Testis (tissue), 2 donors: ENCODE measurements at regions not wholly inside any gene's neighbourhood (a gene's known extent, or its start where the extent isn't known, plus 50 kb on each side); places are given as distances from the start of the nearest gene placed in this dataset.
"Not testable (repeated sequence)": the region's sequence is repeated elsewhere in the genome, so short reads cannot be mapped to it uniquely, and the experiment has no call there.

Source experiments
- POLR2A ChIP-seq: fragments of 450-650 bp; IDR thresholded peaks from one replicate; pipeline ENCODE4 v1.6.1; 2017; ENCODE audit warnings: antibody characterized with exemption, mild to moderate bottlenecking, moderate library complexity
- TF ChIP-seq, protein P1 (sequence below), 3 experiments: fragments of 450-650 bp in 2 of 3; fragments of 200-600 bp in 1 of 3; sonication (generic) in 1 of 3; IDR thresholded peaks; one replicate each; pipeline ENCODE4 v1.5.1; 2016 to 2019; ENCODE audit warnings: antibody characterized with exemption in 3 of 3, mild to moderate bottlenecking in 2 of 3, moderate library complexity in 1 of 3

DNA sequence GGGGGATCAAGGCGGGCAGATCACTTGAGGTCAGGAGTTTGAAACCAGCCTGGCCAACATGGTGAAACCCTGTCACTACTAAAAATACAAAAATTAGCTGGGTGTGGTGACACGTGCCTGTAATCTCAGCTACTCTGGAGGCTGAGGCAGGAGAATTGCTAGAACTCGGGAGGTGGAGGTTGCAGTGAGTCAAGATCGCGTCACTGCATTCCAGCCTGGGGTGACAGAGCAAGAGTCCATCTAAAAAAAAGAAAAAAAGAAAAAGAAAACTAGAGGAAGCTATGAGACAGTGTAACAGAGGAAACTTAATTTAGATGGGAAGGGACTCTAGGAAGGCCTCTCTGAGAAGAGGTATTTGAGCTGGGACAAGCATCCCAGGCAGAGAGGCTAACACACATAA is 109.9 kb upstream of the SRSF6 start:
- TF ChIP-seq POLR2A, result not testable (repeated sequence)
- TF ChIP-seq, protein P1, sequence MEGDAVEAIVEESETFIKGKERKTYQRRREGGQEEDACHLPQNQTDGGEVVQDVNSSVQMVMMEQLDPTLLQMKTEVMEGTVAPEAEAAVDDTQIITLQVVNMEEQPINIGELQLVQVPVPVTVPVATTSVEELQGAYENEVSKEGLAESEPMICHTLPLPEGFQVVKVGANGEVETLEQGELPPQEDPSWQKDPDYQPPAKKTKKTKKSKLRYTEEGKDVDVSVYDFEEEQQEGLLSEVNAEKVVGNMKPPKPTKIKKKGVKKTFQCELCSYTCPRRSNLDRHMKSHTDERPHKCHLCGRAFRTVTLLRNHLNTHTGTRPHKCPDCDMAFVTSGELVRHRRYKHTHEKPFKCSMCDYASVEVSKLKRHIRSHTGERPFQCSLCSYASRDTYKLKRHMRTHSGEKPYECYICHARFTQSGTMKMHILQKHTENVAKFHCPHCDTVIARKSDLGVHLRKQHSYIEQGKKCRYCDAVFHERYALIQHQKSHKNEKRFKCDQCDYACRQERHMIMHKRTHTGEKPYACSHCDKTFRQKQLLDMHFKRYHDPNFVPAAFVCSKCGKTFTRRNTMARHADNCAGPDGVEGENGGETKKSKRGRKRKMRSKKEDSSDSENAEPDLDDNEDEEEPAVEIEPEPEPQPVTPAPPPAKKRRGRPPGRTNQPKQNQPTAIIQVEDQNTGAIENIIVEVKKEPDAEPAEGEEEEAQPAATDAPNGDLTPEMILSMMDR (IDR thresholded peaks at IDR 0.05), result not testable (repeated sequence)
